CD4-positive, alpha-beta T cell treated with Interleukin-6 for 4 hours (primary cell): ENCODE measurements at regions not wholly inside any gene's neighbourhood (a gene's known extent, or its start where the extent isn't known, plus 50 kb on each side); places are given as distances from the start of the nearest gene placed in this dataset.
"Not testable (repeated sequence)": the region's sequence is repeated elsewhere in the genome, so short reads cannot be mapped to it uniquely, and the experiment has no call there.

Source experiments
- DNase-seq: peaks from one replicate; pipeline ENCODE4 v3.0.0-alpha.2; 2020; ENCODE audit warnings: mixed read lengths

GRCh38 chr2:171266102-171266501, 105.4 kb upstream of the TLK1 start:
- DNase-seq = no peak

DNA sequence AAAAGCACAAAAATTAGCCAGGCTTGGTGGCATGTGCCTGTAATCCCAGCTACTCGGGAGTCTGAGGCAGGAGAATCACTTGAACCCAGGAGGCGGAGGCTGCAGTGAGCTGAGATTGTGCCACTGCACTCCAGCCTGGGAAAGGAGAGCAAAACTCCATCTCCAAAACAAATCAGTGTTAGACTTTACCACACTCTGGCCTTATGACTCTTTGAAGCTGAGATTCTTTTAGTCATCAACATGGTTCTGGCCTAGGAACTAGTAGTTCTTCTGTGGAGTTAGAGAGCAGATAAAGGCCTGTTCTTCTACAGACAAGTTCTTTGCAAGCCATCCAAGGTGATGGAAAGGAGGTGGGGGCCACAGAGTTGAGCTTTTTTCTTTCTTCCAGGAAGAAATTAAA, 100.8 kb upstream of the TLK1 start:
- DNase-seq = not testable (repeated sequence)

- no peak for DNase-seq
Measured at GRCh38 chr2:171260471-171261424, 100.1 kb upstream of the TLK1 start.

DNA sequence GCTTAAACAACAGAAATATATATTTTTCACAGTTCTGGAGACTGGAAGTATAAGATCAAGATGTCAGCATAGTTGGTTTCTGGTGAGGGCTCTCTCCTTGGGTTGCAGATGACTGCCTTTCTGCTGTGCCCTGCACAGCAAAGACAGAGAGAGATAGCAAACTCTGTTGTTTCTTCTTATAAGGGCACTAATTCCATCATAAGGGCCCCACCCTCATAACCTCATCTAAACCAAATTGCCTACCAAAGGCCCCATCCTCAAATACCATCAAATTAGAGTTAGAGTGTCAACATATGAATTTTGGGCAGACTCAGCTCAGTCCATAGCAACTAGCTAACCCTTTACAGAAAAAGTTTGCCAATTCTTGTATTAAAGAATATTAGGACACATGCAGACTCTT, 94.0 kb upstream of the TLK1 start:
- no peak for DNase-seq

- no peak for DNase-seq
Measured at GRCh38 chr2:171253900-171254650, 93.4 kb upstream of the TLK1 start.

- DNase-seq = no peak
Measured at GRCh38 chr2:171253279-171253678, 92.6 kb upstream of the TLK1 start.

- no peak for DNase-seq
Measured at GRCh38 chr2:171249689-171250088, 89.0 kb upstream of the TLK1 start.

GRCh38 chr2:171247741-171248662, 87.3 kb upstream of the TLK1 start:
- peak; percentile 32 for DNase-seq

- DNase-seq = peak; percentile 22
Measured at GRCh38 chr2:171244970-171245782, 84.5 kb upstream of the TLK1 start.

DNA sequence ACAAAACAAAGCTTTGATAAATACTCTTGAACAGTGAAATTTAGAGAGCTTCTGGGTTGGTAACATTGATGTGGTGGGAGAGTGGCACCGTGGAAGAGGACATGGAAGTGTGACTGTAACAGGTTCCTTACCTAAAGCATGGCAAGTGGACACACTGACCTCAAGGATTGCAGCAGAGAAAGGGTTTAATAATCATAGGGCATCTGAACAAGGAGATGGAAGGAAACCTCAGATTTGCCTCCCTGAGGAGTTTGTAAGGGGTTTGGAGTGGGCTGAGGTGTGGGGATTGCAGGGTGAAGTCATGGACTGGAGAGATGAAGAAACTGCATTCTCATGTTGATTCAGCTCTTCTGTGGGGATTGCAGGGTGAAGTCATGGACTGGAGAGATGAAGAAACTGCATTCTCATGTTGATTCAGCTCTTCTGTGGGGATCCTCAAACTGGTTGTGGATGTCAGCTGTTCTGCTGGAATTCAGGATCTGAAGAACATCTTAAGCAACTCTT, 83.8 kb upstream of the TLK1 start:
- DNase-seq = no peak

- no peak for DNase-seq
Measured at GRCh38 chr2:171241771-171242170, 81.1 kb upstream of the TLK1 start.

- no peak for DNase-seq
Measured at GRCh38 chr2:171238946-171239345, 78.3 kb upstream of the TLK1 start.

DNA sequence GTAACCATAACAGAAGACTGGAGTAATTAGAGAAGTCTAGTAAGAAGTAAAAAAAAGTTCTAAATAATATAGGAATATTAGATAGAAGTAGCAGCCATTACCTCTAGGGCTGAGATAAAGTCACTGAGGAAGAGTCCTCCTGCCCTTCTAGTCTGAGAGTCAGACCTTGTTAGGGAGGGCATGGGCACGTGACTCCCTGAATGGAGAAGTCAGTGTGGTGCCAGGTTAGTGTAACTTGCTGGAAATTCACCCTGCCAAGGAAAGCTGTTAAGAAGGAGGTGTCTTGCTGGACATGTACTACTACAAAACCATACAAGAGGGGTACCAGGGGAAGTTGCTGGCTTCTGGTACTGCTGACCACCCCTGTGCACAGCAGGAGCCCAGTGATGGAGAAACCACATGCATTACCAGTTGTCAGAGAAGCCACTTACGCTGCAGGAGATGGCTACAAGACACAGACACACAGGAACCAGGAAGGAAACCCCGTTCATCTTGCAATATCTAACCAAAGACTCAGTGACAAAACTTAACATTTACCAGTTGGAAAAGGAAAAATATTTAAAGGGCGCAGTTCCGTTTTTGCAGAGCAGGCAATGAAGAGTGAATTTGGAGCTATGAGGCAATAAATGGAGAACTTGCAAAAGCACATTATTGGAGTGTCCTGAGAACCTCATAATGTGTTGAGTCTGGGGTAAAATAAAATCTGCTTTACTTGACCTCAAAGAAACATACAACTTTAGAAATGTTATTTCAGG, 77.2 kb upstream of the TLK1 start:
- no peak for DNase-seq

- DNase-seq = no peak
Measured at GRCh38 chr2:171235262-171235881, 74.7 kb upstream of the TLK1 start.

DNA sequence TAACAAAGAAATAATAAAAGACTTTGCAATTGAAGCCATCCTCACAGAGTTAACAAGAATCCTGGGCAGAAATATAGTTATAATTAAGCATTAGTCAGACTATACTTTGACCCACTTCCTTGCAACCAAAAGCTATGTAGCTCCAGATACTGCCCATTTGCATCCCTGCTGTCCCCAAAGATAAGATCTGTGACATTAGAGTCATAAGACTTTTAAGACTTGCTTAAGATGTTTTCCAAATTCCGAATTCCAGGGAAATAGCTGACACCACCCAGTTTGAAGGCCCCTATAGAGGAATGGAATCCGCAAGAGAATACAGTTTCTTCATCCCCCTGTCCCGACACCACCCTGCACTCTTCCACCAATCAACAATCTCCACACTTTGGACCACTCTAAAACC, 69.5 kb upstream of the TLK1 start:
- no peak for DNase-seq

DNA sequence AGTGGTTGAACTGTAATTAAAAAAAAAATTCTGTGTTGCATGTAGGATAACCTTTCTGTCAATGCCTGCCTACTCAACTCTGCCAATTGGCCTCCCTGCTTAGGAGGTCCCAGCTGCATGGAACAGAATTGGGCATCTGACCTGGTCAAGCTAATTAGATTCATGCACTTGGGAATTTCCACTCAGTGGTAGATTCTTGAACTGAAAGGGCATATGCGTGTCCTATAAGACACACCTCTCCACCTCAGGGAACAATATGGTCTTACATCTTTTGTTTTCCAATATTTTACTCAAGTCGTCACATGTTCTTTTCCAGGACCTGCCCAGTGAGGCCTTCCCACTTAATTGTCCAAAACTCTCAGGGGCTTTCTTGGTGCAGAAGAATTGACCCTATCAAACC, 68.1 kb upstream of the TLK1 start:
- no peak for DNase-seq

DNA sequence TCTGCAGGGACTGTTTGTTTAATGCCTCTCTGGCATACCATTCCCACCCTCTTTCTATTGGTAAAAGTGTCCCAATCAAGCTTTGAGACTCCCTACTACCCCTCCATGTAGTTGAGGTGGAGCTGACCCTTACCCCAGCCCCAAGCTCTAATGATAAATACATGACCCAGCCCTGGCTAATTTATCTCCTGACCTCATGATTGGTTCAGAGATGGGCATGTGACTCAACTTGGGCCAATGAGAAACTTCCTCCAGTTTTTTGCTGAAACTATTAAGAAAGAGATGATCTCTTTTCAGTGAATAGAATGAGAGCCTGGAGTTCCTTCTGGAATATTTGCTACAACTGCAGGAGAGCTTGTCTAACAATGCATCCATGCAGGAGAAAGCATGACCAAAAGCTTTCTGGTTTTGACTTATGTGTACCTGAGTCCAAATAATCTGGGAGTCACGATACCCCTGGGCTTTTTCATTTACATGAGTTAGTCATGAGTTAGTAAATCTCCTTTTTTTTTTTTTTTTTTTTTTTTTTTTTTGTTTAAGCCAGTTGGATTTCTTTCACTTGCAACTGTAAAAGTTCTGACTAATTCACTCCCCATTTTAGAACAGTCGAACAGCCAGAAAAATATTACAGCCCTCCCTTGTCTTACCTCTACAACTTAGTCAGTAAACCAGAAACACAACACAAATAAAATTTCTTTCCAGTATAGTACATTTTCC, 66.5 kb upstream of the TLK1 start:
- DNase-seq = no peak

- no peak for DNase-seq
Measured at GRCh38 chr2:171226461-171226860, 65.8 kb upstream of the TLK1 start.

GRCh38 chr2:171225989-171226388, 65.3 kb upstream of the TLK1 start:
- DNase-seq = no peak
